GM12878 (cell line): ENCODE measurements at regions not wholly inside any gene's neighbourhood (a gene's known extent, or its start where the extent isn't known, plus 50 kb on each side); places are given as distances from the start of the nearest gene placed in this dataset.

ENCODE experiments used
- ASH2L ChIP-seq: fragments of 300-600, 200-600 bp; sonication (generic); IDR thresholded peaks from 2 replicates; pipeline ENCODE4 v1.6.1; 2017; ENCODE audit warnings: low read depth, mild to moderate bottlenecking, borderline replicate concordance
- ATF7 ChIP-seq: fragments of 450-650 bp; IDR thresholded peaks from 2 replicates; pipeline ENCODE4 v1.6.1; 2016; ENCODE audit warnings: low read depth, mild to moderate bottlenecking
- EGR1 ChIP-seq, 2 experiments: IDR thresholded peaks; 1 replicate in 1 of 2; 2 replicates in 1 of 2; pipeline ENCODE4 v1.6.1; 2011 to 2012; ENCODE audit warnings: low read depth in 2 of 2, low read length in 2 of 2, borderline replicate concordance in 1 of 2, mild to moderate bottlenecking in 1 of 2, moderate library complexity in 1 of 2
- EZH2 ChIP-seq: IDR thresholded peaks from 2 replicates; pipeline ENCODE4 v1.6.1; 2012; ENCODE audit warnings: low read depth, mild to moderate bottlenecking, control low read depth, inconsistent platforms, low read length, borderline replicate concordance; ENCODE audit not compliant: control insufficient read depth
- FOXK2 ChIP-seq: fragments of 450-650 bp; IDR thresholded peaks from 2 replicates; pipeline ENCODE4 v1.6.1; 2017; ENCODE audit warnings: mild to moderate bottlenecking, moderate library complexity
- POLR2AphosphoS5 ChIP-seq: IDR thresholded peaks from 2 replicates; pipeline ENCODE4 v1.6.1; 2011; ENCODE audit warnings: mild to moderate bottlenecking, low read length, inconsistent platforms
- RBBP5 ChIP-seq: fragments of 200-600 bp; sonication (generic); conservative IDR thresholded peaks from 2 replicates; pipeline ENCODE4 v1.6.1; 2016
- SPI1 ChIP-seq: IDR thresholded peaks from 2 replicates; pipeline ENCODE4 v1.6.1; 2011; ENCODE audit warnings: low read depth, mild to moderate bottlenecking, low read length, moderate library complexity, borderline replicate concordance; ENCODE audit not compliant: insufficient read depth
- TCF7 ChIP-seq: IDR thresholded peaks from 2 replicates; pipeline ENCODE4 v1.6.1; 2014; ENCODE audit warnings: antibody characterized with exemption, borderline replicate concordance
- ZNF274 ChIP-seq: IDR thresholded peaks from one replicate; pipeline ENCODE4 v1.8.0; 2011; ENCODE audit not compliant: insufficient read length, insufficient read depth
- ZZZ3 ChIP-seq: IDR thresholded peaks from 2 replicates; pipeline ENCODE4 v1.6.1; 2011; ENCODE audit warnings: low read depth; ENCODE audit not compliant: control insufficient read depth, insufficient read length
- TF ChIP-seq, protein P1 (sequence below): fragments of 450-650 bp; IDR thresholded peaks from 2 replicates; pipeline ENCODE4 v1.6.1; 2014; ENCODE audit warnings: mild to moderate bottlenecking

- TF ChIP-seq EZH2 = no peak
- TF ChIP-seq ASH2L = no peak
- no peak for TF ChIP-seq TCF7
- no peak for TF ChIP-seq EGR1 (IDR thresholded peaks at IDR 0.05; ENCODE audit: borderline replicate concordance in 1 of 2, low read depth in 2 of 2, low read length in 2 of 2)
- TF ChIP-seq ZZZ3 = no peak
- TF ChIP-seq SPI1 = no peak
- TF ChIP-seq, protein P1, sequence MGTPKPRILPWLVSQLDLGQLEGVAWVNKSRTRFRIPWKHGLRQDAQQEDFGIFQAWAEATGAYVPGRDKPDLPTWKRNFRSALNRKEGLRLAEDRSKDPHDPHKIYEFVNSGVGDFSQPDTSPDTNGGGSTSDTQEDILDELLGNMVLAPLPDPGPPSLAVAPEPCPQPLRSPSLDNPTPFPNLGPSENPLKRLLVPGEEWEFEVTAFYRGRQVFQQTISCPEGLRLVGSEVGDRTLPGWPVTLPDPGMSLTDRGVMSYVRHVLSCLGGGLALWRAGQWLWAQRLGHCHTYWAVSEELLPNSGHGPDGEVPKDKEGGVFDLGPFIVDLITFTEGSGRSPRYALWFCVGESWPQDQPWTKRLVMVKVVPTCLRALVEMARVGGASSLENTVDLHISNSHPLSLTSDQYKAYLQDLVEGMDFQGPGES = no peak
- TF ChIP-seq POLR2AphosphoS5 = no peak
- no peak for TF ChIP-seq FOXK2
- no peak for TF ChIP-seq ATF7
- no peak for TF ChIP-seq RBBP5
- no peak for TF ChIP-seq ZNF274
Measured at GRCh38 chr4:114237997-114238396, 258.6 kb upstream of the ARSJ start.
